ENCODE measurements at regions not wholly inside any gene's neighbourhood (a gene's known extent, or its start where the extent isn't known, plus 50 kb on each side); places are given as distances from the start of the nearest gene placed in this dataset.
A peak's percentile ranks its signal among the peaks of the same experiment; 100 is the strongest.

DNA sequence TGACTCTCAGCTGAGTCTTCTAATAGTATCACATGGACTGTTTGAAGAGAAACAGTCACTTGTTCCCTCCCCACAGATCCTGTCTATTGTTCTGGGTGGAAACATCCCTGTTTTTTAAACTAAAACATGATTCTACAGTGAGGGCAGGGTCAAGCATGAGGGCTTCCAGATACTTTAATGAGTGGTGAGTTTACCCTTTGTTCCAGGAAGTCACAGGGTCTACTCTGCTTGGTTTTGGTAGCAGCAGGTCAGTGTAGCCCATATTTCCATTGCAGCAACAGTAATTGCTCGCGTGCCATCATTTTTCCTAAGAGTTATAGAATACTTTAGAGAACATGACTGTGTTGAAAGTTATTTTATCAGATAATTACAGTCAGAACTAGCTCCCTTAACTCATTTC lies 87.4 kb downstream of the ZNF732 start:
- H3K4me3 ChIP-seq, result no peak overlapping the region
- intact Hi-C loops (cut with DNase I; ENCODE audit: low total_unique reads), result no loop called here
- no peak for DNase-seq
- no peak for TF ChIP-seq POLR2A (IDR thresholded peaks at IDR 0.05)
- peaks cover 0 to 95% (median 73%) of the 10 kb centered on the region in 8 donors for H3K9me3 ChIP-seq
- peaks cover 0 to 3% (median 0%) of the 10 kb centered on the region in 7 donors for H3K27me3 ChIP-seq (replicated peaks in 1 of 7)
- H3K27ac ChIP-seq, result no peak overlapping the region
- WGBS, 5 donors, result 92 to 98% (median 95%) methylated on average over 2 of the region's 2 CpGs
- H3K4me1 ChIP-seq, result peaks cover 0 to 10% (median 4%) of the 10 kb centered on the region in 6 donors
- H3K36me3 ChIP-seq, result no peaks in the 10 kb centered on the region

GRCh38 chr4:213971-214370 lies 89.7 kb downstream of the ZNF718 start:
- intact Hi-C loops (cut with DNase I; ENCODE audit: low total_unique reads), result no loop called here
- H3K4me1 ChIP-seq, result peaks cover 0 to 25% (median 9%) of the 10 kb centered on the region in 6 donors
- WGBS, 5 donors, result 91 to 97% (median 94%) methylated on average over 2 of the region's 2 CpGs
- no peaks in the 10 kb centered on the region for H3K36me3 ChIP-seq
- no peak overlapping the region for H3K27ac ChIP-seq
- H3K27me3 ChIP-seq (replicated peaks in 1 of 7), result peaks cover 0 to 8% (median 0%) of the 10 kb centered on the region in 7 donors
- H3K4me3 ChIP-seq, result peak overlapping the region in 2 of 8 donors; percentile 56 to 71
- peaks cover 0 to 97% (median 78%) of the 10 kb centered on the region in 8 donors for H3K9me3 ChIP-seq
- TF ChIP-seq CTCF (IDR thresholded peaks at IDR 0.05 in 8 of 11, conservative IDR thresholded peaks at IDR 0.05 in 3 of 11) (no peak), POLR2A (IDR thresholded peaks at IDR 0.05) (no peak), POLR2AphosphoS5 (IDR thresholded peaks at IDR 0.05) (no peak)
- DNase-seq, result no peak

Measured in spleen (tissue), 11 donors.